CD4-positive, alpha-beta T cell (primary cell): ENCODE measurements at regions not wholly inside any gene's neighbourhood (a gene's known extent, or its start where the extent isn't known, plus 50 kb on each side); places are given as distances from the start of the nearest gene placed in this dataset.

Experiments
- ATAC-seq: fragments of 200-7000 bp; cut with Tn5 transposase; one replicate; pipeline ENCODE4 v1.10.0; 2022; ENCODE audit warnings: mild to moderate bottlenecking; ENCODE audit not compliant: poor library complexity
- CTCF ChIA-PET: fragments of 350-600 bp; sonication (Branson Sonifier 250); formaldehyde crosslinking; loops from one replicate; lab custom pipeline; 2021; ENCODE audit warnings: antibody characterized with exemption, inconsistent platforms; lab: Charles Lee
- POLR2A ChIA-PET: fragments of 350-600 bp; sonication (Branson Sonifier 250); formaldehyde crosslinking; loops from one replicate; lab custom pipeline; 2021; ENCODE audit warnings: antibody characterized with exemption, inconsistent platforms; lab: Charles Lee
- DNase-seq, 14 experiments: peaks; one replicate each; pipeline ENCODE4 v3.0.0-alpha.2; 2013 to 2020; ENCODE audit warnings: mixed read lengths in 2 of 14
- H3K27ac ChIP-seq, 2 donors: one replicate each; pipeline versions ENCODE4 v1.5.1 to v1.7.0; 2013; ENCODE audit warnings: low read length in 2 of 2, low read depth in 1 of 2, mild to moderate bottlenecking in 1 of 2
- H3K27me3 ChIP-seq, 2 experiments: 1 replicate in 1 of 2; 2 replicates in 1 of 2; pipeline versions ENCODE4 v1.6.1 to v1.7.0; 2013; ENCODE audit warnings: low read length in 2 of 2, control low read depth in 1 of 2, mild to moderate bottlenecking in 1 of 2, moderate library complexity in 1 of 2; ENCODE audit not compliant: insufficient read depth in 2 of 2, control insufficient read depth in 1 of 2
- H3K36me3 ChIP-seq: one replicate; pipeline ENCODE4 v1.6.1; 2013; ENCODE audit warnings: low read length, control low read depth; ENCODE audit not compliant: insufficient read depth
- H3K4me1 ChIP-seq: one replicate; pipeline ENCODE4 v1.6.1; 2013; ENCODE audit warnings: low read length, control low read depth; ENCODE audit not compliant: insufficient read depth
- H3K4me3 ChIP-seq: one replicate; pipeline ENCODE4 v1.5.1; 2013; ENCODE audit warnings: mild to moderate bottlenecking, low read length, moderate library complexity
- H3K9me3 ChIP-seq, 2 experiments: 1 replicate in 1 of 2; 2 replicates in 1 of 2; pipeline versions ENCODE4 v1.6.1 to v1.7.0; 2013; ENCODE audit warnings: low read length in 2 of 2, mild to moderate bottlenecking in 2 of 2, control low read depth in 1 of 2, moderate library complexity in 1 of 2; ENCODE audit not compliant: control insufficient read depth in 1 of 2, insufficient read depth in 1 of 2
- H3K27ac Mint-ChIP-seq: one replicate; pipeline ENCODE4 v1.8.0; 2020; ENCODE audit warnings: mixed read lengths
- H3K27me3 Mint-ChIP-seq: one replicate; pipeline ENCODE4 v1.8.0; 2021; ENCODE audit warnings: mixed read lengths
- H3K36me3 Mint-ChIP-seq: one replicate; pipeline ENCODE4 v1.8.0; 2021; ENCODE audit warnings: low read depth, mixed read lengths
- H3K4me1 Mint-ChIP-seq: one replicate; pipeline ENCODE4 v1.8.0; 2021; ENCODE audit warnings: low read depth, mixed read lengths
- H3K4me3 Mint-ChIP-seq: one replicate; pipeline ENCODE4 v1.8.0; 2020; ENCODE audit warnings: mild to moderate bottlenecking, mixed read lengths
- H3K9me3 Mint-ChIP-seq: one replicate; pipeline ENCODE4 v1.8.0; 2020; ENCODE audit warnings: mixed read lengths
- CTCF ChIP-seq: fragments of 200-600 bp; IDR thresholded peaks from one replicate; pipeline ENCODE4 v1.8.0; 2022; ENCODE audit warnings: antibody characterized with exemption, mild to moderate bottlenecking
- intact Hi-C, 2 experiments: fragments of 100-400 bp; cut with DNase I in 1 of 2; cut with micrococcal nuclease in 1 of 2; formaldehyde crosslinking; loops; one replicate each; pipeline versions ENCODE4 v1.15.1 to v1.9.0; 2023 to 2025; cut with DNase I, micrococcal nuclease

- Mint-ChIP-seq H3K4me3 (no peak overlapping the region), H3K36me3 (no peaks in the 10 kb centered on the region), H3K9me3 (no peaks in the 10 kb centered on the region), H3K27ac (no peak overlapping the region), H3K4me1 (no peaks in the 10 kb centered on the region), H3K27me3 (no peaks in the 10 kb centered on the region)
- CTCF ChIA-PET, result no interaction called here
- Histone ChIP-seq H3K4me1 (no peaks in the 10 kb centered on the region), H3K36me3 (no peaks in the 10 kb centered on the region), H3K4me3 (no peak overlapping the region), H3K27me3 (no peaks in the 10 kb centered on the region), H3K9me3 (peaks cover 0 to 3% of the 10 kb centered on the region in 2 experiments), H3K27ac (no peak overlapping the region)
- ATAC-seq (no peak), DNase-seq (no peak)
- intact Hi-C loops, result no loop called here
- no peak for TF ChIP-seq CTCF
- POLR2A ChIA-PET, result no interaction called here
Measured at GRCh38 chr1:239125893-239126292, 260.5 kb upstream of the CHRM3 start.

GRCh38 chr1:239125027-239125426 is 261.3 kb upstream of the CHRM3 start:
- Mint-ChIP-seq H3K36me3 (no peaks in the 10 kb centered on the region), H3K4me1 (no peaks in the 10 kb centered on the region), H3K4me3 (no peak overlapping the region), H3K9me3 (no peaks in the 10 kb centered on the region), H3K27ac (no peak overlapping the region), H3K27me3 (no peaks in the 10 kb centered on the region)
- H3K27me3 ChIP-seq, result no peaks in the 10 kb centered on the region
- no peak overlapping the region for H3K4me3 ChIP-seq
- ChIA-PET CTCF (no interaction called here), POLR2A (no interaction called here)
- no peak for TF ChIP-seq CTCF
- intact Hi-C loops, result no loop called here
- no peaks in the 10 kb centered on the region for H3K36me3 ChIP-seq
- H3K9me3 ChIP-seq, result peaks cover 0 to 3% of the 10 kb centered on the region in 2 experiments
- no peak overlapping the region for H3K27ac ChIP-seq
- no peaks in the 10 kb centered on the region for H3K4me1 ChIP-seq
- ATAC-seq, result no peak
- DNase-seq, result no peak

GRCh38 chr1:239123260-239123659 is 263.1 kb upstream of the CHRM3 start:
- Mint-ChIP-seq H3K9me3 (peaks cover 2% of the 10 kb centered on the region), H3K27me3 (no peaks in the 10 kb centered on the region), H3K27ac (no peak overlapping the region), H3K4me1 (no peaks in the 10 kb centered on the region), H3K36me3 (no peaks in the 10 kb centered on the region), H3K4me3 (no peak overlapping the region)
- Histone ChIP-seq H3K36me3 (no peaks in the 10 kb centered on the region), H3K9me3 (peaks cover 0 to 2% of the 10 kb centered on the region in 2 experiments), H3K27me3 (no peaks in the 10 kb centered on the region), H3K27ac (no peak overlapping the region), H3K4me1 (no peaks in the 10 kb centered on the region), H3K4me3 (no peak overlapping the region)
- no peak for DNase-seq
- TF ChIP-seq CTCF, result no peak
- CTCF ChIA-PET, result no interaction called here
- intact Hi-C loops, result no loop called here
- no peak for ATAC-seq
- POLR2A ChIA-PET, result no interaction called here
